ENCODE measurements at regions not wholly inside any gene's neighbourhood (a gene's known extent, or its start where the extent isn't known, plus 50 kb on each side); places are given as distances from the start of the nearest gene placed in this dataset.

GRCh38 chr11:80669620-80670019, 1228.8 kb upstream of the TENM4 start:
- TF ChIP-seq POLR2A (IDR thresholded peaks at IDR 0.05) = no peak
- no peak for TF ChIP-seq EP300 (IDR thresholded peaks at IDR 0.05)
